ENCODE measurements at regions not wholly inside any gene's neighbourhood (a gene's known extent, or its start where the extent isn't known, plus 50 kb on each side); places are given as distances from the start of the nearest gene placed in this dataset.

GRCh38 chr21:35359076-35359475 lies 310.0 kb upstream of the RUNX1 start:
- H3K9me3 Mint-ChIP-seq: no peaks in the 10 kb centered on the region
- H3K27ac Mint-ChIP-seq: no peak overlapping the region
- H3K4me1 Mint-ChIP-seq (ENCODE audit: low read depth): peaks cover 15% of the 10 kb centered on the region
- H3K36me3 Mint-ChIP-seq (ENCODE audit: low read depth): no peaks in the 10 kb centered on the region
- peaks cover 6% of the 10 kb centered on the region for H3K27me3 Mint-ChIP-seq
- no peak overlapping the region for H3K4me3 Mint-ChIP-seq
- intact Hi-C loops (cut with micrococcal nuclease): no loop called here

- Mint-ChIP-seq H3K27ac (peak overlapping the region; percentile 71), H3K27me3 (peaks cover 10% of the 10 kb centered on the region), H3K4me3 (no peak overlapping the region), H3K4me1 (ENCODE audit: low read depth) (peaks cover 15% of the 10 kb centered on the region), H3K9me3 (no peaks in the 10 kb centered on the region), H3K36me3 (ENCODE audit: low read depth) (no peaks in the 10 kb centered on the region)
- intact Hi-C loops (cut with micrococcal nuclease): no loop called here
Observed at GRCh38 chr21:35358008-35358407, 308.9 kb upstream of the RUNX1 start.

GRCh38 chr21:35357041-35357780 lies 308.1 kb upstream of the RUNX1 start:
- no peaks in the 10 kb centered on the region for H3K9me3 Mint-ChIP-seq
- H3K27me3 Mint-ChIP-seq: peaks cover 12% of the 10 kb centered on the region
- H3K27ac Mint-ChIP-seq: peak overlapping the region; percentile 71
- H3K4me1 Mint-ChIP-seq (ENCODE audit: low read depth): peaks cover 19% of the 10 kb centered on the region
- H3K4me3 Mint-ChIP-seq: no peak overlapping the region
- intact Hi-C loops (cut with micrococcal nuclease): no loop called here
- H3K36me3 Mint-ChIP-seq (ENCODE audit: low read depth): no peaks in the 10 kb centered on the region

GRCh38 chr21:35354078-35354477 lies 305.0 kb upstream of the RUNX1 start:
- Mint-ChIP-seq H3K36me3 (ENCODE audit: low read depth) (no peaks in the 10 kb centered on the region), H3K4me1 (ENCODE audit: low read depth) (peaks cover 25% of the 10 kb centered on the region), H3K27me3 (peaks cover 18% of the 10 kb centered on the region)

GRCh38 chr21:35352793-35353192 lies 303.7 kb upstream of the RUNX1 start:
- H3K27ac Mint-ChIP-seq: no peak overlapping the region
- intact Hi-C loops (cut with micrococcal nuclease): no loop called here

More at GRCh38 chr21:35354078-35354477, 305.0 kb upstream of the RUNX1 start:
- H3K4me3 Mint-ChIP-seq: no peak overlapping the region
- H3K9me3 Mint-ChIP-seq: no peaks in the 10 kb centered on the region
- H3K27ac Mint-ChIP-seq: peak overlapping the region; percentile 26
- intact Hi-C loops (cut with micrococcal nuclease): no loop called here

GRCh38 chr21:35352066-35352770 lies 303.1 kb upstream of the RUNX1 start:
- H3K4me3 Mint-ChIP-seq: no peak overlapping the region
- intact Hi-C loops (cut with micrococcal nuclease): no loop called here
- H3K4me1 Mint-ChIP-seq (ENCODE audit: low read depth): peaks cover 17% of the 10 kb centered on the region
- no peak overlapping the region for H3K27ac Mint-ChIP-seq
- no peaks in the 10 kb centered on the region for H3K9me3 Mint-ChIP-seq
- H3K27me3 Mint-ChIP-seq: peaks cover 23% of the 10 kb centered on the region
- no peaks in the 10 kb centered on the region for H3K36me3 Mint-ChIP-seq (ENCODE audit: low read depth)

More at GRCh38 chr21:35352793-35353192, 303.7 kb upstream of the RUNX1 start:
- Mint-ChIP-seq H3K4me1 (ENCODE audit: low read depth) (peaks cover 23% of the 10 kb centered on the region), H3K4me3 (no peak overlapping the region), H3K27me3 (peaks cover 20% of the 10 kb centered on the region), H3K36me3 (ENCODE audit: low read depth) (no peaks in the 10 kb centered on the region), H3K9me3 (no peaks in the 10 kb centered on the region)

GRCh38 chr21:35351434-35351833 lies 302.3 kb upstream of the RUNX1 start:
- Mint-ChIP-seq H3K4me3 (no peak overlapping the region), H3K27me3 (peaks cover 29% of the 10 kb centered on the region), H3K4me1 (ENCODE audit: low read depth) (peaks cover 10% of the 10 kb centered on the region), H3K36me3 (ENCODE audit: low read depth) (no peaks in the 10 kb centered on the region), H3K27ac (no peak overlapping the region), H3K9me3 (no peaks in the 10 kb centered on the region)
- intact Hi-C loops (cut with micrococcal nuclease): no loop called here

GRCh38 chr21:35350965-35351364 lies 301.9 kb upstream of the RUNX1 start:
- intact Hi-C loops (cut with micrococcal nuclease): no loop called here
- Mint-ChIP-seq H3K27ac (no peak overlapping the region), H3K27me3 (peaks cover 29% of the 10 kb centered on the region), H3K4me1 (ENCODE audit: low read depth) (peaks cover 10% of the 10 kb centered on the region), H3K9me3 (no peaks in the 10 kb centered on the region), H3K36me3 (ENCODE audit: low read depth) (no peaks in the 10 kb centered on the region), H3K4me3 (no peak overlapping the region)

GRCh38 chr21:35349376-35350080 lies 300.4 kb upstream of the RUNX1 start:
- Mint-ChIP-seq H3K9me3 (no peaks in the 10 kb centered on the region), H3K27ac (no peak overlapping the region), H3K36me3 (ENCODE audit: low read depth) (no peaks in the 10 kb centered on the region), H3K27me3 (peaks cover 33% of the 10 kb centered on the region), H3K4me1 (ENCODE audit: low read depth) (peaks cover 10% of the 10 kb centered on the region), H3K4me3 (no peak overlapping the region)
- intact Hi-C loops (cut with micrococcal nuclease): no loop called here

GRCh38 chr21:35348686-35349085 lies 299.6 kb upstream of the RUNX1 start:
- intact Hi-C loops (cut with micrococcal nuclease): no loop called here
- Mint-ChIP-seq H3K4me3 (no peak overlapping the region), H3K9me3 (no peaks in the 10 kb centered on the region), H3K36me3 (ENCODE audit: low read depth) (no peaks in the 10 kb centered on the region), H3K4me1 (ENCODE audit: low read depth) (peaks cover 12% of the 10 kb centered on the region), H3K27me3 (peaks cover 29% of the 10 kb centered on the region), H3K27ac (no peak overlapping the region)

- Mint-ChIP-seq H3K9me3 (no peaks in the 10 kb centered on the region), H3K27me3 (peaks cover 27% of the 10 kb centered on the region), H3K27ac (no peak overlapping the region), H3K36me3 (ENCODE audit: low read depth) (no peaks in the 10 kb centered on the region), H3K4me1 (ENCODE audit: low read depth) (peaks cover 24% of the 10 kb centered on the region), H3K4me3 (no peak overlapping the region)
- intact Hi-C loops (cut with micrococcal nuclease): no loop called here
Observed at GRCh38 chr21:35346697-35347096, 297.6 kb upstream of the RUNX1 start.

- intact Hi-C loops (cut with micrococcal nuclease): no loop called here
- no peak overlapping the region for H3K4me3 Mint-ChIP-seq
- H3K36me3 Mint-ChIP-seq (ENCODE audit: low read depth): no peaks in the 10 kb centered on the region
- H3K27ac Mint-ChIP-seq: no peak overlapping the region
- H3K27me3 Mint-ChIP-seq: peaks cover 23% of the 10 kb centered on the region
- no peaks in the 10 kb centered on the region for H3K9me3 Mint-ChIP-seq
- peaks cover 18% of the 10 kb centered on the region for H3K4me1 Mint-ChIP-seq (ENCODE audit: low read depth)
Observed at GRCh38 chr21:35345954-35346353, 296.9 kb upstream of the RUNX1 start.

- Mint-ChIP-seq H3K36me3 (ENCODE audit: low read depth) (no peaks in the 10 kb centered on the region), H3K27ac (no peak overlapping the region), H3K4me1 (ENCODE audit: low read depth) (peaks cover 22% of the 10 kb centered on the region), H3K27me3 (peaks cover 22% of the 10 kb centered on the region), H3K9me3 (no peaks in the 10 kb centered on the region), H3K4me3 (no peak overlapping the region)
- intact Hi-C loops (cut with micrococcal nuclease): no loop called here
Observed at GRCh38 chr21:35344582-35344981, 295.5 kb upstream of the RUNX1 start.

Measured in dendritic cell treated with granulocyte-macrophage colony-stimulating factor and Interleukin-4, amounts not matched to agents 40 ng/mL and 50 ng/mL, for 4 days (primary cell).